ENCODE measurements at regions not wholly inside any gene's neighbourhood (a gene's known extent, or its start where the extent isn't known, plus 50 kb on each side); places are given as distances from the start of the nearest gene placed in this dataset.

GRCh38 chr16:52872731-52873130 is 180.0 kb downstream of the CHD9NB start:
- no peak for DNase-seq

GRCh38 chr16:52871481-52871880 is 181.2 kb downstream of the CHD9NB start:
- DNase-seq, result no peak

- DNase-seq, result no peak
These were observed 183.5 kb downstream of the CHD9NB start for GRCh38 chr16:52869243-52869642.

GRCh38 chr16:52863000-52863399 is 189.7 kb downstream of the CHD9NB start:
- no peak for DNase-seq

GRCh38 chr16:52861614-52862022 is 191.1 kb downstream of the CHD9NB start:
- no peak for DNase-seq

- no peak for DNase-seq
These were observed 197.2 kb downstream of the CHD9NB start for GRCh38 chr16:52855463-52855862.

- DNase-seq, result no peak
These were observed 199.7 kb downstream of the CHD9NB start for GRCh38 chr16:52852978-52853377.

- DNase-seq, result no peak
These were observed 201.4 kb downstream of the CHD9NB start for GRCh38 chr16:52851211-52851740.

- no peak for DNase-seq
These were observed 209.3 kb downstream of the CHD9NB start for GRCh38 chr16:52843381-52843780.

GRCh38 chr16:52837251-52837650 is 215.4 kb downstream of the CHD9NB start:
- no peak for DNase-seq

- DNase-seq, result no peak
These were observed 217.8 kb downstream of the CHD9NB start for GRCh38 chr16:52834736-52835465.

GRCh38 chr16:52832771-52833170 is 219.9 kb downstream of the CHD9NB start:
- DNase-seq, result no peak

GRCh38 chr16:52827456-52827855 is 225.2 kb downstream of the CHD9NB start:
- no peak for DNase-seq

- no peak for DNase-seq
These were observed 226.8 kb downstream of the CHD9NB start for GRCh38 chr16:52825892-52826291.

GRCh38 chr16:52819808-52820207 is 232.9 kb downstream of the CHD9NB start:
- no peak for DNase-seq

GRCh38 chr16:52819405-52819804 is 233.3 kb downstream of the CHD9NB start:
- no peak for DNase-seq

GRCh38 chr16:52817696-52818095 is 235.0 kb downstream of the CHD9NB start:
- DNase-seq, result no peak

- DNase-seq, result no peak
These were observed 235.7 kb downstream of the CHD9NB start for GRCh38 chr16:52816993-52817392.

- DNase-seq, result no peak
These were observed 239.8 kb downstream of the CHD9NB start for GRCh38 chr16:52812678-52813556.

GRCh38 chr16:52805559-52806168 is 247.0 kb downstream of the CHD9NB start:
- DNase-seq, result no peak

GRCh38 chr16:52800432-52800831 is 252.3 kb downstream of the CHD9NB start:
- DNase-seq, result no peak

GRCh38 chr16:52799149-52799548 is 252.2 kb upstream of the TOX3 start:
- DNase-seq, result no peak

GRCh38 chr16:52787709-52788108 is 240.8 kb upstream of the TOX3 start:
- no peak for DNase-seq

Data from CD4-positive, alpha-beta T cell treated with Interleukin-1 beta for 1 hour (primary cell).